Erythroblast (primary cell): ENCODE measurements at regions not wholly inside any gene's neighbourhood (a gene's known extent, or its start where the extent isn't known, plus 50 kb on each side); places are given as distances from the start of the nearest gene placed in this dataset.

Experiments
- GATA1 ChIP-seq: IDR thresholded peaks from 2 replicates; pipeline ENCODE4 v1.6.1; 2011; ENCODE audit warnings: low read depth, mild to moderate bottlenecking, control low read depth, low read length, moderate library complexity
- POLR2A ChIP-seq: IDR thresholded peaks from 2 replicates; pipeline ENCODE4 v1.6.1; 2011; ENCODE audit warnings: mild to moderate bottlenecking, low read length

DNA sequence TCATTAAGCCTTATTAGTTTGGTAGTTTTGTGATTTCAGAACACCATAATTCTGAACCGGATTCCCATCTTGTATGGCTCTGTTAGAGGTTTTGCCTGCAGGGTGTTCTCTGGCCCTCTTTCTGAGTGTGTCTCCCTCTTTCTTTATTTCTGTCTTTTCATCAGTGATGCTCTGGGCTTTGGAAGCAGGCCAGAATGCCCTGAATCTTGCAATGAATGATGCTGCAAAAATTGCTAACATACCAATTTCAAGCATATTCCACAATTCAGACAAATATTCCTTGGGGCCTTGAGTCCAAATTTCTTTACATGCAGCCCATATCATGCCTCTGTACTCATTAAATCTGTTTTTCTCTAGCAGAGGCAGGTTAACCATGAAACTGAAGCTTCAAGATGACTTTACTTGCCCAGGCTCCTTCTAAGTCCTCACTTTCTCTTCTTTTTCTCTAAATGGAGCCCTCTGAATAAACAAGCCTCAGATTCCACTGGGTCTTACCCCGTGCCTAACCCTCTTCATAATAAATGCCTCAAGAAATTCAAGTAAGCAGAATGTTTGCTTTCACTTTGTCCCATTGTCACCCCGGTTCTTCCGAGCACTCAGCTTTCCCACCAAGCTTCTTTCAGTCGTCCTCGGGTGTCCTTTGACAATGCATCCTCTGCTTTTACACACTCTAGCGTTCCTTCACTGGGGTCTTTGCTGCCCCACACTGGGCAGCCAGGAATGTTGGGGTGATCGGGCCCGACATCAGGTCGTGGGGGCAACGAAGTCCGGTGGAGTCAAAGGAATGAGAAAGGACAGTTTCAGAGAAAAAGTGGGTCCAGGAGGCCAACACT is 78.8 kb upstream of the SLC38A4 start:
- no peak for TF ChIP-seq POLR2A
- no peak for TF ChIP-seq GATA1
